Panc1 (cell line): ENCODE measurements at regions not wholly inside any gene's neighbourhood (a gene's known extent, or its start where the extent isn't known, plus 50 kb on each side); places are given as distances from the start of the nearest gene placed in this dataset.

Experiments
- ATAC-seq: fragments of 200-7000 bp; cut with Tn5 transposase; 2 replicates; pipeline ENCODE4 v1.9.1; 2020; ENCODE audit warnings: mild to moderate bottlenecking, moderate library complexity
- BruUV-seq: library from RNA; stranded (reverse); fragments of 400-500 nt; replicated peaks from 2 replicates; lab custom pipeline; 2021; lab: Mats Ljungman, UMichigan
- CTCF ChIA-PET: fragments of 300-600 bp; sonication (Branson Sonifier 250); formaldehyde crosslinking; loops from one replicate; lab custom pipeline; 2022; ENCODE audit warnings: antibody characterized with exemption; lab: Charles Lee
- POLR2A ChIA-PET: fragments of 300-600 bp; sonication (Branson Sonifier 250); formaldehyde crosslinking; loops from one replicate; lab custom pipeline; 2022; ENCODE audit warnings: antibody characterized with exemption; lab: Charles Lee
- DNase-seq: peaks from one replicate; pipeline ENCODE4 v3.0.0-alpha.2; 2010; ENCODE audit warnings: low read depth, low spot score
- H3K27ac ChIP-seq: 2 replicates; pipeline ENCODE4 v1.5.1; 2011; ENCODE audit warnings: mild to moderate bottlenecking, low read length, inconsistent platforms
- H3K27me3 ChIP-seq: fragments of 200-500 bp; sonication (Bioruptor generic); 2 replicates; pipeline ENCODE4 v1.6.0; 2014; ENCODE audit warnings: low read length, inconsistent platforms; ENCODE audit not compliant: control insufficient read depth, insufficient read depth
- H3K36me3 ChIP-seq: fragments of 200-500 bp; sonication (Bioruptor generic); 2 replicates; pipeline ENCODE4 v1.5.1; 2014; ENCODE audit warnings: inconsistent platforms, mild to moderate bottlenecking, low read length, moderate library complexity; ENCODE audit not compliant: control insufficient read depth, insufficient read depth
- H3K4me1 ChIP-seq: 2 replicates; pipeline ENCODE4 v1.5.1; 2011; ENCODE audit warnings: inconsistent platforms, mild to moderate bottlenecking, low read length, moderate library complexity; ENCODE audit not compliant: control insufficient read depth, insufficient read depth
- H3K4me3 ChIP-seq, 2 experiments: 2 replicates each; pipeline ENCODE4 v1.5.1; 2011 to 2012; ENCODE audit warnings: low read depth in 2 of 2, low read length in 2 of 2, mild to moderate bottlenecking in 2 of 2, inconsistent platforms in 1 of 2, moderate library complexity in 1 of 2
- H3K9me3 ChIP-seq: fragments of 200-500 bp; sonication (Bioruptor generic); 2 replicates; pipeline ENCODE4 v1.5.1; 2014; ENCODE audit warnings: low read depth, mild to moderate bottlenecking, inconsistent platforms, low read length, moderate library complexity; ENCODE audit not compliant: control insufficient read depth, insufficient read depth
- POLR2AphosphoS5 ChIP-seq: IDR thresholded peaks from 2 replicates; pipeline ENCODE4 v1.6.1; 2012; ENCODE audit warnings: mild to moderate bottlenecking, low read depth, low read length, moderate library complexity
- REST ChIP-seq, 2 experiments: IDR thresholded peaks; 2 replicates each; pipeline ENCODE4 v1.6.1; 2011 to 2012; ENCODE audit warnings: low read depth in 2 of 2, control low read depth in 1 of 2, low read length in 1 of 2, mild to moderate bottlenecking in 1 of 2, moderate library complexity in 1 of 2; ENCODE audit not compliant: insufficient read depth in 1 of 2
- SIN3A ChIP-seq: IDR thresholded peaks from 2 replicates; pipeline ENCODE4 v1.6.1; 2012; ENCODE audit warnings: low read depth, mild to moderate bottlenecking, low read length, moderate library complexity, borderline replicate concordance; ENCODE audit not compliant: insufficient read depth
- TCF7L2 ChIP-seq: IDR thresholded peaks from 2 replicates; pipeline ENCODE4 v1.6.1; 2011; ENCODE audit warnings: mild to moderate bottlenecking, low read depth, low read length, inconsistent platforms
- in situ Hi-C: cut with HindIII; loops from 2 replicates; pipeline ENCODE4 v1.10.0; 2016; ENCODE audit warnings: low sequenced_read_pairs, low pct_unique_long_range_greater_than_20kb
- intact Hi-C: fragments of 100-400 bp; cut with micrococcal nuclease; formaldehyde crosslinking; loops from one replicate; pipeline ENCODE4 v1.10.0; 2022; ENCODE audit not compliant: unreplicated experiment
- TF ChIP-seq, protein P1 (sequence below): fragments of 450-650 bp; IDR thresholded peaks from 2 replicates; pipeline ENCODE4 v1.5.1; 2017; ENCODE audit warnings: mild to moderate bottlenecking

DNA sequence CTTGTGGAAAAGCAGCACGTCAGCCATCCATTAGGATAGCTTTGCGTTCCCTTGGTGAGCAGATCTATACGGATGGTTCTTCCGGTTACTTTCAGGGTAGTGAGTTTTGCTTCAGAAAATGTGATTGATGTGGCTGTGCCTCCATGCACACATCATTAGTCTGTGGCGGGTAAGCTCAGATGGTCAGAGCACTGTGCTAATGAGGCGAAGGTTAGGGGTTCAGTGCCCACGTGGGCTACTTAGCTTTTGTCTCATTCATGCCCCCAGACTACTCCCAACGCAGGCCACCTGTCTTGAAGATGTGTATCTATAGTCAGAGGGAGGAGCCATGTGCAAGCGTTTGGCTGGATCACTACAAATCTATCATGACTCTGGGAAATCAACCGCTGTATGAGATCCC is 322.8 kb upstream of the POU3F3 start:
- ATAC-seq, result no peak
- H3K4me3 ChIP-seq, result no peak overlapping the region
- H3K4me1 ChIP-seq, result no peaks in the 10 kb centered on the region
- H3K9me3 ChIP-seq, result no peaks in the 10 kb centered on the region
- ChIA-PET POLR2A (no interaction called here), CTCF (no interaction called here)
- TF ChIP-seq POLR2AphosphoS5 (no peak), REST (IDR thresholded peaks at IDR 0.05; ENCODE audit: insufficient read depth in 1 of 2, low read depth in 2 of 2, low read length in 1 of 2) (no peak)
- H3K36me3 ChIP-seq, result no peaks in the 10 kb centered on the region
- in situ Hi-C loops, result no loop called here
- intact Hi-C loops, result no loop called here
- H3K27me3 ChIP-seq, result no peaks in the 10 kb centered on the region; the same call in 1 of the 2 replicates
- DNase-seq, result no peak
- BruUV-seq, result no TSS peak
- no peak overlapping the region for H3K27ac ChIP-seq

DNA sequence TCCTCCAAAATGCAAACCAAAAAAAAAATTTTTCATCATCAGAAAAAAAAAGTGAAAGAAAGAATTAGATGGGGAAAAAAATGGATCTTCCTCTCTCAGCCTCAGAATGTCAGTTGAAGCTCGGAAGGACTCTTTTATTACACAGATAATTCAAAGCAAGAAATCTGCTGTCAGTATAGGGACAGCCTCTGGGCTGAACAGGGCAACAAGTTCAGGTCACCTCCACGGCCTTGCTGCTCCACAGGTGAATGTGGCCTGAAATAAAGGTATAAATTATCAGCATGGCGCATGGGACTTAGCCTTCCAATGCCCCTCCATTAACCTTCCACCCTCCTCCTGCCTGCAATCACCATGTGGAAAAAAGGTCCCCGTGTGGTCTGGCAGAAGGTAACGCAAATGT is 316.8 kb upstream of the POU3F3 start:
- in situ Hi-C loops (no loop called here), intact Hi-C loops (no loop called here)
- Histone ChIP-seq H3K27me3 (no peaks in the 10 kb centered on the region; the same call in 1 of the 2 replicates), H3K9me3 (no peaks in the 10 kb centered on the region), H3K4me1 (no peaks in the 10 kb centered on the region), H3K4me3 (no peak overlapping the region), H3K36me3 (no peaks in the 10 kb centered on the region), H3K27ac (no peak overlapping the region)
- no peak for DNase-seq
- CTCF ChIA-PET, result no interaction called here
- no TSS peak for BruUV-seq
- no peak for ATAC-seq
- TF ChIP-seq REST (IDR thresholded peaks at IDR 0.05; ENCODE audit: insufficient read depth in 1 of 2, low read depth in 2 of 2, low read length in 1 of 2) (no peak), TCF7L2 (no peak), SIN3A (no peak), POLR2AphosphoS5 (no peak)
- TF ChIP-seq, protein P1, sequence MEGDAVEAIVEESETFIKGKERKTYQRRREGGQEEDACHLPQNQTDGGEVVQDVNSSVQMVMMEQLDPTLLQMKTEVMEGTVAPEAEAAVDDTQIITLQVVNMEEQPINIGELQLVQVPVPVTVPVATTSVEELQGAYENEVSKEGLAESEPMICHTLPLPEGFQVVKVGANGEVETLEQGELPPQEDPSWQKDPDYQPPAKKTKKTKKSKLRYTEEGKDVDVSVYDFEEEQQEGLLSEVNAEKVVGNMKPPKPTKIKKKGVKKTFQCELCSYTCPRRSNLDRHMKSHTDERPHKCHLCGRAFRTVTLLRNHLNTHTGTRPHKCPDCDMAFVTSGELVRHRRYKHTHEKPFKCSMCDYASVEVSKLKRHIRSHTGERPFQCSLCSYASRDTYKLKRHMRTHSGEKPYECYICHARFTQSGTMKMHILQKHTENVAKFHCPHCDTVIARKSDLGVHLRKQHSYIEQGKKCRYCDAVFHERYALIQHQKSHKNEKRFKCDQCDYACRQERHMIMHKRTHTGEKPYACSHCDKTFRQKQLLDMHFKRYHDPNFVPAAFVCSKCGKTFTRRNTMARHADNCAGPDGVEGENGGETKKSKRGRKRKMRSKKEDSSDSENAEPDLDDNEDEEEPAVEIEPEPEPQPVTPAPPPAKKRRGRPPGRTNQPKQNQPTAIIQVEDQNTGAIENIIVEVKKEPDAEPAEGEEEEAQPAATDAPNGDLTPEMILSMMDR, result no peak
- POLR2A ChIA-PET, result interaction anchor here (0.7 kb wide), 1 partner anchor 399 kb away, joined by 4 read pairs; no protein-coding TSS in a partner anchor
